ENCODE measurements at regions not wholly inside any gene's neighbourhood (a gene's known extent, or its start where the extent isn't known, plus 50 kb on each side); places are given as distances from the start of the nearest gene placed in this dataset.
"Not testable (repeated sequence)": the region's sequence is repeated elsewhere in the genome, so short reads cannot be mapped to it uniquely, and the experiment has no call there.

GRCh38 chr7:13731643-13732042 is 257.8 kb downstream of the ETV1 start:
- H3K36me3 Mint-ChIP-seq (ENCODE audit: low read depth): no peaks in the 10 kb centered on the region
- H3K9me3 Mint-ChIP-seq (ENCODE audit: low read depth): no peaks in the 10 kb centered on the region
- intact Hi-C loops (cut with DNase I, micrococcal nuclease): no loop called here
- H3K4me1 Mint-ChIP-seq: no peaks in the 10 kb centered on the region
- H3K4me3 Mint-ChIP-seq: no peak overlapping the region
- DNase-seq: no peak
- no peak for ATAC-seq
- no peaks in the 10 kb centered on the region for H3K27me3 Mint-ChIP-seq
- CTCF ChIA-PET: no interaction called here
- POLR2A ChIA-PET: no interaction called here
- H3K27ac Mint-ChIP-seq: no peak overlapping the region

DNA sequence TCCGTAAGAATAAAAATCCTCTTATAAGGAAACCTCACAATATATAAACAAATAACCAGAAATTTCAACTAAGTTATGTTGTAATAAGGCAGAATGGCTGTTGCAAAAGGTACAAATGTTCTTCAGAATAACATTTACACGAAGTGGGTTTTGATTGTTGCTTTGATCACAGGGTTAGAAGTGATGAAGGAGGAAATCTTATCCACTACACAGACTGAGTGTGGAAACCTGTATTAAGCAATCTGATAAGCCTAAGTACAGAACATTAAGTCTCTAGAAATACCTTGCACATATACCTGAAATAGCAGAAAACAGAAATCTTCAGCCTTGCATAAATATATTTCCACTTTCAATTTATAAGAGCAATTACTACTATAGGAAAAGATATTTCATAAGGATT is 251.9 kb downstream of the ETV1 start:
- no peak overlapping the region for H3K4me3 Mint-ChIP-seq

DNA sequence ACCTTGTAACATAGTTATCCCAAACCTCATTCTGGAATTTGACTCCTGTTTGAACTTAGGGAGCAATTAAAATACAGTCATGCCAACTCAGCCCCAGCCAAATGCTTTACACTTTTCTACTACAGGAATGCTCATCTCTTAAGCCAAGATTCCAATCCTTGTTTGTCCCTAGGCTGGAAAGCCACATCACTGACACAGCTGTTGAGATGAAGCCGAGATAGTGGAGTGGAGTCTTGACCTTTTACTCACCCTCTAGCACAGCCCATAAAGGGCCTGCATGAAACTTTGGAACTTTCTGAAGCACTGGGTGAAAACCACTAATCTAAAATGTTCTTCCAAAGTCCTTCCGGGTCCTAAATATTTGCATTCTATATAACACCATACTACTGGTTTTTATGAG is 247.3 kb downstream of the ETV1 start:
- CTCF ChIA-PET: interaction anchor here (0.6 kb wide), 1 partner anchor 1108 kb away, joined by 3 read pairs; no protein-coding TSS in a partner anchor

More for the DNA sequence above, 251.9 kb downstream of the ETV1 start:
- ATAC-seq (no peak), DNase-seq (no peak)
- ChIA-PET CTCF (interaction anchor here (0.6 to 0.7 kb wide), 2 partner anchors 22 to 1432 kb away, joined by 3 read pairs; no protein-coding TSS in a partner anchor), POLR2A (no interaction called here)
- Mint-ChIP-seq H3K36me3 (ENCODE audit: low read depth) (no peaks in the 10 kb centered on the region), H3K4me1 (no peaks in the 10 kb centered on the region), H3K9me3 (ENCODE audit: low read depth) (no peaks in the 10 kb centered on the region), H3K27me3 (no peaks in the 10 kb centered on the region), H3K27ac (no peak overlapping the region)
- intact Hi-C loops (cut with DNase I, micrococcal nuclease): no loop called here

DNA sequence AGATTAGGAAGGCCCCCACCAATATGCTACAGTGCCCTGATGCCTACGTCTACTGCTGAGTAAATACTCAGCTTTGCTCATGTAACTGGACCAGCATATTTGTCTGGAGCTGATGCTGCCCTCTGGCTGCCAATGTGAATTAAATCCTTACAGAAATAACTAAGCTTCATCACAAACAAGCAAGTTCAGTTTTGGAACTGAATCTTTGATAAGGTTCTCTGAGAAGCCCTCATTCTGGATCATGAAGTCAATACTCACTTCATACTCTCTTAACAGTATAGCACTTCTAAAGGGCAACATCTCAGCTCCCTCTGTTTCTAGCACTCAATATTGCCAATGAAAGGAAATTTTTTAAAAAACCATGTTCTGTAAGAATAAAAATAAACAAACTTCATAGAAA is 246.7 kb downstream of the ETV1 start:
- Mint-ChIP-seq H3K9me3 (ENCODE audit: low read depth) (no peaks in the 10 kb centered on the region), H3K4me1 (no peaks in the 10 kb centered on the region), H3K4me3 (no peak overlapping the region), H3K27me3 (no peaks in the 10 kb centered on the region), H3K27ac (no peak overlapping the region), H3K36me3 (ENCODE audit: low read depth) (no peaks in the 10 kb centered on the region)
- POLR2A ChIA-PET: no interaction called here
- CTCF ChIA-PET: interaction anchor here (1.2 kb wide), 1 partner anchor 11 kb away, joined by 3 read pairs; no protein-coding TSS in a partner anchor
- intact Hi-C loops (cut with DNase I, micrococcal nuclease): loop anchor here in 1 of 2 experiments (1.0 to 2.0 kb wide), 2 partner anchors 218 to 463 kb away; no protein-coding TSS in a partner anchor
- ATAC-seq: no peak
- peak; percentile 24 for DNase-seq

More for the DNA sequence above, 247.3 kb downstream of the ETV1 start:
- H3K9me3 Mint-ChIP-seq (ENCODE audit: low read depth): no peaks in the 10 kb centered on the region
- no peaks in the 10 kb centered on the region for H3K36me3 Mint-ChIP-seq (ENCODE audit: low read depth)
- POLR2A ChIA-PET: no interaction called here
- H3K27ac Mint-ChIP-seq: no peak overlapping the region
- no peaks in the 10 kb centered on the region for H3K27me3 Mint-ChIP-seq
- H3K4me1 Mint-ChIP-seq: no peaks in the 10 kb centered on the region
- intact Hi-C loops (cut with DNase I, micrococcal nuclease): loop anchor here in 1 of 2 experiments (2.0 kb wide), 1 partner anchor 217 kb away; no protein-coding TSS in a partner anchor
- DNase-seq (no peak), ATAC-seq (no peak)
- no peak overlapping the region for H3K4me3 Mint-ChIP-seq

DNA sequence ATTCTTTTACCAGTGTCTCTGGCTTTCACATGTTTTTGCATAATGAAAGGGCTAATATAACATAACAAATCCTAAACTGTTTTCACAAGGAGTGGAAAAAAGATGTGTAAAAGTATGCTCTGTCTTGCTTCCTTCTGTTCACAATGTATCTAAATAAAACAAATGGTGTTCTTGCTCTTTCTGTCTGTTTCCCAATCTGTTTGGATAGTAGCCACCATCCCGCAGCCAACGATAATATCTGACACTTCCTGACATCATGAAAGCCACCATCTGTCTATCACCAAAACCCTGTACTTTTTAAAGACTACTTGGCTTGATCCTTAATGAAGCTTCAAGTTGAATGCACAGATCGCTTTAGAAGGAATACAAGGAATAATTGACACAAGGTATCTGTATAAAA is 246.2 kb downstream of the ETV1 start:
- Mint-ChIP-seq H3K27ac (no peak overlapping the region), H3K4me3 (no peak overlapping the region), H3K9me3 (ENCODE audit: low read depth) (no peaks in the 10 kb centered on the region), H3K36me3 (ENCODE audit: low read depth) (no peaks in the 10 kb centered on the region), H3K4me1 (no peaks in the 10 kb centered on the region), H3K27me3 (no peaks in the 10 kb centered on the region)
- ChIA-PET CTCF (interaction anchor here (1.2 kb wide), 1 partner anchor 10 kb away, joined by 3 read pairs; no protein-coding TSS in a partner anchor), POLR2A (no interaction called here)
- no peak for DNase-seq
- ATAC-seq: no peak
- intact Hi-C loops (cut with DNase I, micrococcal nuclease): loop anchor here in 1 of 2 experiments (1.0 to 2.0 kb wide), 2 partner anchors 218 to 463 kb away; no protein-coding TSS in a partner anchor

- Mint-ChIP-seq H3K4me3 (no peak overlapping the region), H3K4me1 (no peaks in the 10 kb centered on the region), H3K9me3 (ENCODE audit: low read depth) (no peaks in the 10 kb centered on the region), H3K27me3 (no peaks in the 10 kb centered on the region), H3K27ac (no peak overlapping the region), H3K36me3 (ENCODE audit: low read depth) (no peaks in the 10 kb centered on the region)
- no peak for ATAC-seq
- CTCF ChIA-PET: no interaction called here
- intact Hi-C loops (cut with DNase I, micrococcal nuclease): no loop called here
- no peak for DNase-seq
- POLR2A ChIA-PET: no interaction called here
Measured at GRCh38 chr7:13745530-13745929, 243.9 kb downstream of the ETV1 start.

DNA sequence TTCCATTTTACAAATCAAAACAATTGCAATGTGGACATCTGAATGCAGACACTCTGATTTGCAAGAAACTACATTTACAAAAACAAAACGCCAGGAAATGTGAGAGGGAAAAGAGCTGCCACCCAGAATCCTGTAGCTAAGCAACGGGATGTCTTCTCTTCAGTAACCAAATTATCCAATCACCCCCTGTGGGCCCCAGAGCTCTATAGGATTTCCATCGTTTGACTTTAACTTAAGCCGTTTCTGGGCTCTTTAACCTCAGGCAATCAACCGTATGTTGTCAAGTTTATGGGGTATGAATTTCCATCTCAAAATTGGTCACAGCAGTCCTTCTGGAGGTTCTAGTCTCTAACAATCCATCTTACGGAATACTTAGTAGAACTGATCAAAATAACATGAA is 240.5 kb downstream of the ETV1 start:
- CTCF ChIA-PET: no interaction called here
- no peak overlapping the region for H3K4me3 Mint-ChIP-seq
- no peaks in the 10 kb centered on the region for H3K9me3 Mint-ChIP-seq (ENCODE audit: low read depth)
- no peaks in the 10 kb centered on the region for H3K36me3 Mint-ChIP-seq (ENCODE audit: low read depth)
- H3K4me1 Mint-ChIP-seq: no peaks in the 10 kb centered on the region
- ATAC-seq (no peak), DNase-seq (no peak)
- POLR2A ChIA-PET: no interaction called here
- intact Hi-C loops (cut with DNase I, micrococcal nuclease): no loop called here
- H3K27me3 Mint-ChIP-seq: no peaks in the 10 kb centered on the region
- no peak overlapping the region for H3K27ac Mint-ChIP-seq

DNA sequence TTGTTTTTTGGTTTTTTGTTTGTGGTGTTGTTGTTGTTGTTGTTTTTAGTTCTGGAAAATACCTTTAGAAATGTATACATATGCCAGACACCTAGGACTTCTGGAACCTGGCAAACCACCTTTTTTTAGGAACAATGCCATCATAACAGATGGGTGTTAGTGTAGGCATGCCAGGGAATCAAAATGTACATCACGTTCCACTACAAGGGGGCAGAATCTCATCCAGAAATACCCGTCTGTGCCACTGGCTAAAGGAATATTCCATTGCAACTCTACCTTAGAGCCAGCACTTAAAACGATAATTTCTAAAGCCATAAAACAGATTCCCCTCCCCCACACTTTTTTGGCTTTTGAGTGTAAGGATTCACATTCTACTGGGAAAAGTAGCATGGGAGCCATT is 239.8 kb downstream of the ETV1 start:
- ChIA-PET POLR2A (no interaction called here), CTCF (no interaction called here)
- intact Hi-C loops (cut with DNase I, micrococcal nuclease): no loop called here
- ATAC-seq (no peak), DNase-seq (no peak)
- no peaks in the 10 kb centered on the region for H3K4me1 Mint-ChIP-seq
- no peak overlapping the region for H3K4me3 Mint-ChIP-seq
- no peaks in the 10 kb centered on the region for H3K36me3 Mint-ChIP-seq (ENCODE audit: low read depth)
- no peak overlapping the region for H3K27ac Mint-ChIP-seq
- H3K9me3 Mint-ChIP-seq (ENCODE audit: low read depth): no peaks in the 10 kb centered on the region
- H3K27me3 Mint-ChIP-seq: no peaks in the 10 kb centered on the region

DNA sequence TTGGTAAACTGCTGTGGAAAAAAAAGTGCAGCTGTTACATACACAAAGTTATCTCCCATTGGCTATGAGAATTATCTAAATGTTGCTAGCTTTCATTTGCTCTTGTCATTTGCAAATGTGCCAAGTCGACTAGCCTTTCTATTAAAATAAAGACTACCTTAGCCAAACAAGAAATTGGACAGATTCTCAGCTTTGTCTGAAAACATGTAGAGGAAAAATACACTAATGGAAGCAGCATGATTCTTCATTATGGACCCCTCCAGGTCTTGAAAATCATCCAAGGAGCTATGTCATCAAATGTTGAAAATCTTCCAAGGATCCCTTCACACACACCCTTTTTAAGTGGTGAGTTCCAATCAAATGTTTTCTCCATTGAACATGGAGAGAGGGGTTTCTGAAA is 237.7 kb downstream of the ETV1 start:
- H3K9me3 Mint-ChIP-seq (ENCODE audit: low read depth): no peaks in the 10 kb centered on the region
- DNase-seq (no peak), ATAC-seq (no peak)
- H3K27me3 Mint-ChIP-seq: no peaks in the 10 kb centered on the region
- no peaks in the 10 kb centered on the region for H3K4me1 Mint-ChIP-seq
- intact Hi-C loops (cut with DNase I, micrococcal nuclease): no loop called here
- no peaks in the 10 kb centered on the region for H3K36me3 Mint-ChIP-seq (ENCODE audit: low read depth)
- no peak overlapping the region for H3K27ac Mint-ChIP-seq
- ChIA-PET CTCF (no interaction called here), POLR2A (no interaction called here)
- H3K4me3 Mint-ChIP-seq: no peak overlapping the region

- ChIA-PET CTCF (no interaction called here), POLR2A (no interaction called here)
- Mint-ChIP-seq H3K36me3 (ENCODE audit: low read depth) (no peaks in the 10 kb centered on the region), H3K9me3 (ENCODE audit: low read depth) (no peaks in the 10 kb centered on the region), H3K4me1 (no peaks in the 10 kb centered on the region), H3K27me3 (peaks cover 2% of the 10 kb centered on the region), H3K4me3 (no peak overlapping the region), H3K27ac (no peak overlapping the region)
- DNase-seq: no peak
- no peak for ATAC-seq
- intact Hi-C loops (cut with DNase I, micrococcal nuclease): no loop called here
Measured at GRCh38 chr7:13757841-13758240, 231.6 kb downstream of the ETV1 start.

- POLR2A ChIA-PET; CTCF ChIA-PET; ATAC-seq; DNase-seq; H3K4me3 Mint-ChIP-seq; H3K4me1 Mint-ChIP-seq; intact Hi-C loops (cut with DNase I, micrococcal nuclease); H3K9me3 Mint-ChIP-seq (ENCODE audit: low read depth); H3K36me3 Mint-ChIP-seq (ENCODE audit: low read depth); H3K27ac Mint-ChIP-seq; H3K27me3 Mint-ChIP-seq: not testable (repeated sequence)
Measured at GRCh38 chr7:13765853-13766252, 223.6 kb downstream of the ETV1 start.

DNA sequence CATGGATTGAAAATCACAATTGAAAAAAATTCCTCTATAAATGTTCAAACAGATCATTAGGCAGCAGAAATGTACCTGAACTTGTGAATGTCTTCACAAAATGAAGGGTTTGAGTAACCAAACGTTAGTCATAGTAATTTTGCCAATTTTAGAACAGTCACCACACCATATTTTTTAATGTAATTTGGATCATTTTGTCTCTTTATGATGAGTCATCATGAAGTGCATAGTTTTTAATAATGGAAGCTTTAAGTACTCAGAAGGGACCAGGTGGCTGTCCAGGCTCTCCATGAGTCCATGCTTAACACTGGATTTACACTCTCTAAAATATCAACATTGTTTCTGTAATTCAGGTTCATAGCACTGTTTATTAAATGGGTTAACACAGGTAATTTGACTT is 219.2 kb downstream of the ETV1 start:
- CTCF ChIA-PET: no interaction called here
- no peak for DNase-seq
- Mint-ChIP-seq H3K27me3 (no peaks in the 10 kb centered on the region), H3K9me3 (ENCODE audit: low read depth) (no peaks in the 10 kb centered on the region), H3K4me1 (no peaks in the 10 kb centered on the region), H3K4me3 (no peak overlapping the region), H3K27ac (no peak overlapping the region), H3K36me3 (ENCODE audit: low read depth) (no peaks in the 10 kb centered on the region)
- intact Hi-C loops (cut with DNase I, micrococcal nuclease): no loop called here
- POLR2A ChIA-PET: no interaction called here
- ATAC-seq: no peak

DNA sequence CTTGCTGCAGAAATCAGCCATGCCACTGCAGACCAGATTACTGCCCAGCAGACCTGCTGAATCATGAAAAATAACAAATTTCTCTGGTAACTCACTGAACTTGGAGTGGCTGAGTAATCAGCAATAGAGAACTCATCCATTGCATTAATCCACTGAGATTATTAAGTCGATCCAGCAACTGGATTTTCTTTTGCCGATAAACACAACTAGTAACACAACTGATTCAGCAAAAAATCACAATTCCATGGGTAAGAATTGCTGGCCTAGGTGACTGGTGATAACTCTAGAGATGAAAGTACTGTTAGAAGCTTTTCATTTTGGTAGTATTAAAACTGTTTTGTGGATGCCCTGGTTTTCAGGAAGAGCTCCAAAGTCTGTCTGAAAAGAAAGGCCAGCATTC is 214.5 kb downstream of the ETV1 start:
- Mint-ChIP-seq H3K27ac (no peak overlapping the region), H3K4me3 (no peak overlapping the region), H3K27me3 (no peaks in the 10 kb centered on the region), H3K4me1 (no peaks in the 10 kb centered on the region), H3K9me3 (ENCODE audit: low read depth) (no peaks in the 10 kb centered on the region), H3K36me3 (ENCODE audit: low read depth) (no peaks in the 10 kb centered on the region)
- ChIA-PET POLR2A (no interaction called here), CTCF (interaction anchor here (0.7 kb wide), 2 partner anchors 10 to 89 kb away, joined by 3 read pairs; no protein-coding TSS in a partner anchor)
- ATAC-seq (no peak), DNase-seq (no peak)
- intact Hi-C loops (cut with DNase I, micrococcal nuclease): no loop called here
